Chondrocyte (in vitro differentiated cells): ENCODE measurements at regions not wholly inside any gene's neighbourhood (a gene's known extent, or its start where the extent isn't known, plus 50 kb on each side); places are given as distances from the start of the nearest gene placed in this dataset.

Experiments used
- DNase-seq: peaks from one replicate; pipeline ENCODE4 v3.0.0; 2021; ENCODE audit warnings: mixed read lengths, low spot score
- H3K27ac Mint-ChIP-seq: one replicate; pipeline ENCODE4 v1.8.0; 2021; ENCODE audit warnings: mild to moderate bottlenecking, moderate library complexity, mixed read lengths; ENCODE audit not compliant: unreplicated experiment
- H3K27me3 Mint-ChIP-seq: 2 replicates; pipeline ENCODE4 v1.8.0; 2021; ENCODE audit warnings: low read depth, mixed read lengths
- H3K36me3 Mint-ChIP-seq: 2 replicates; pipeline ENCODE4 v1.8.0; 2021; ENCODE audit warnings: low read depth, mixed read lengths
- H3K4me1 Mint-ChIP-seq: 2 replicates; pipeline ENCODE4 v1.8.0; 2021; ENCODE audit warnings: low read depth, mild to moderate bottlenecking, mixed read lengths
- H3K4me3 Mint-ChIP-seq: one replicate; pipeline ENCODE4 v1.8.0; 2021; ENCODE audit warnings: mild to moderate bottlenecking, moderate library complexity, mixed read lengths; ENCODE audit not compliant: unreplicated experiment
- H3K9me3 Mint-ChIP-seq: 2 replicates; pipeline ENCODE4 v1.8.0; 2021; ENCODE audit warnings: low read depth, mixed read lengths
- TF ChIP-seq, protein P1 (sequence below): fragments of 200-600 bp; sonication (generic); IDR thresholded peaks from 2 replicates; pipeline ENCODE4 v1.5.0; 2021; ENCODE audit warnings: antibody characterized with exemption, mild to moderate bottlenecking, moderate library complexity

DNA sequence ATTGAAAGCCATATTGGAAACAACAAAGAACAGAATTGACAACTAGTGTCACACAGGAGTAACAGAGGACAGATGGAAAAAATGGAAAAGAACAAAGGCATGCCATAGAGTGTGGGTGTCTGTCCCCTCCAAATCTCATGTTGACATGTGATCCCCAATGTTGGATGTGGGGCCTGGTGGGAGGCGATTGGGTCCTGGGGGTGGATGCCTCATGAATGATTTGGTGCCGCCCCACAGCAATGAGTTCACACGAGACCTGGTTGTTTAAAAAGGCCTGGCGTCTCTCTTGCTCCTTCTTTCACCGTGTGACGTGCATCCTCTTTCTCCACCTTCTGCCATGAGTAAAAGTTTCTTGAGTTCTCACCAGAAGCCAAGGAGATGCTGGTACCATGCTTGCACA, 87.4 kb upstream of the GPR26 start:
- DNase-seq: no peak
- TF ChIP-seq, protein P1, sequence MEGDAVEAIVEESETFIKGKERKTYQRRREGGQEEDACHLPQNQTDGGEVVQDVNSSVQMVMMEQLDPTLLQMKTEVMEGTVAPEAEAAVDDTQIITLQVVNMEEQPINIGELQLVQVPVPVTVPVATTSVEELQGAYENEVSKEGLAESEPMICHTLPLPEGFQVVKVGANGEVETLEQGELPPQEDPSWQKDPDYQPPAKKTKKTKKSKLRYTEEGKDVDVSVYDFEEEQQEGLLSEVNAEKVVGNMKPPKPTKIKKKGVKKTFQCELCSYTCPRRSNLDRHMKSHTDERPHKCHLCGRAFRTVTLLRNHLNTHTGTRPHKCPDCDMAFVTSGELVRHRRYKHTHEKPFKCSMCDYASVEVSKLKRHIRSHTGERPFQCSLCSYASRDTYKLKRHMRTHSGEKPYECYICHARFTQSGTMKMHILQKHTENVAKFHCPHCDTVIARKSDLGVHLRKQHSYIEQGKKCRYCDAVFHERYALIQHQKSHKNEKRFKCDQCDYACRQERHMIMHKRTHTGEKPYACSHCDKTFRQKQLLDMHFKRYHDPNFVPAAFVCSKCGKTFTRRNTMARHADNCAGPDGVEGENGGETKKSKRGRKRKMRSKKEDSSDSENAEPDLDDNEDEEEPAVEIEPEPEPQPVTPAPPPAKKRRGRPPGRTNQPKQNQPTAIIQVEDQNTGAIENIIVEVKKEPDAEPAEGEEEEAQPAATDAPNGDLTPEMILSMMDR: no peak
- no peaks in the 10 kb centered on the region for H3K9me3 Mint-ChIP-seq
- no peak overlapping the region for H3K27ac Mint-ChIP-seq
- H3K4me1 Mint-ChIP-seq: peaks cover 3% of the 10 kb centered on the region
- H3K4me3 Mint-ChIP-seq: no peak overlapping the region
- H3K36me3 Mint-ChIP-seq: no peaks in the 10 kb centered on the region
- H3K27me3 Mint-ChIP-seq: peaks cover 43% of the 10 kb centered on the region

DNA sequence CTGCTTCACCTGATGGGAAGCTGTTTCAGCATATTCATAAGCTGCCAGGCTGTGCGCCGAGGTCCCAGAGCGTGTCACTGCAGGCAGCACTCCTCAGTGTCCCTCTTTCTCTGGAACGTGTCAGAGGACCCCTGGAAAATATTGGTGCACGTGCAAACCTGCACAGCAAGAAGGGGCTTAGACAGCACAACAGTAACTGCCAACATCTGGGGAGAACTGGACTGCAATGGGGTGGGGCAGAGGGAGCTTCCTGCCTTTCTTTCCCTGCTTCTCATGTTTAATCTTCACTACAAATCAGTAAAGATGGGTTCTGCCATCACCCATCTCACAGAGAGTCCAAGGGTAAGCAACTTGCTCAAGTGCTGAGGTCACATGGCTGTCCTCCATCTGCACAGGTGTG, 86.5 kb upstream of the GPR26 start:
- Mint-ChIP-seq H3K4me1 (peaks cover 7% of the 10 kb centered on the region), H3K27ac (no peak overlapping the region), H3K27me3 (peaks cover 40% of the 10 kb centered on the region), H3K36me3 (no peaks in the 10 kb centered on the region), H3K9me3 (no peaks in the 10 kb centered on the region), H3K4me3 (no peak overlapping the region)
- TF ChIP-seq, protein P1: no peak
- no peak for DNase-seq

DNA sequence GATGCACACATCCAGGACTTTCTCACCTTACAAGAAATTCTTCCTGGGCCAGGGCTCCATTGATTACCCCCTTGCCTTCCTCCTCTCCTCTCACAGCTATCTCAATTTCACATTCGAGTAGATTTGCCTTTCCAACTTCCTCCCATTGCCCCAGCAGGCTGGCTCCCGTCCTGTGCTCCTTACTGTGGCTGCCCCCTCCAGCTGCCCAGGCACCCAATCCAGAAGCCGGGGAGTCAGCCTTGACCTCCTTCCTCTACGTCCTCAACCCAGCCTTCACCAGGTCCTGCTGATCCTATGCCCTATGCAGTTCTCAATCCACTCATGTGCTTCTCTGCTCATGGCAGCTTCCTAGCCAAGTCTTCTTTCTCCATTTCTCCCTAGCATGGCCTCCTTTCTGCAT, 85.7 kb upstream of the GPR26 start:
- Mint-ChIP-seq H3K27me3 (peaks cover 44% of the 10 kb centered on the region), H3K36me3 (no peaks in the 10 kb centered on the region), H3K9me3 (no peaks in the 10 kb centered on the region), H3K27ac (no peak overlapping the region), H3K4me1 (peaks cover 7% of the 10 kb centered on the region), H3K4me3 (no peak overlapping the region)
- no peak for DNase-seq
- TF ChIP-seq, protein P1: no peak

DNA sequence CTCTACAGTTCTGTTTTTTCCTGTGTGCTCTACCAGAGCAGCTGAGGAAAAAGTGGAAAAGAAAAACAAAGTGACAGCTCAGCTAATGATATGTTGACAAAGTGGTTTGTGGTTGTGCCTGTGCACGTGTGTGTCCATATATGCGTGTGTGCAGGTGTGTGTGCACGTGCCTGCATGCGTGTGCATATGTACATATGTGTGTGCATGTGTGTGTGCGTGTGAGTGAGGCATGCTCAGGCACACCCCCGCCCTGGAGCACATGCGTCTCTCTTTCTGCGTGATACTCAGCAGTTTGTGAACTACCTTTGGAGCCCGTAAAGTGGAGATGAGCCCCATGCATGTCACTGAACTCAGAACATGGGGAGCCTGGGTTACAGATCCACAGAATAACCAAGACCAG, 84.5 kb upstream of the GPR26 start:
- no peaks in the 10 kb centered on the region for H3K36me3 Mint-ChIP-seq
- no peak overlapping the region for H3K27ac Mint-ChIP-seq

DNA sequence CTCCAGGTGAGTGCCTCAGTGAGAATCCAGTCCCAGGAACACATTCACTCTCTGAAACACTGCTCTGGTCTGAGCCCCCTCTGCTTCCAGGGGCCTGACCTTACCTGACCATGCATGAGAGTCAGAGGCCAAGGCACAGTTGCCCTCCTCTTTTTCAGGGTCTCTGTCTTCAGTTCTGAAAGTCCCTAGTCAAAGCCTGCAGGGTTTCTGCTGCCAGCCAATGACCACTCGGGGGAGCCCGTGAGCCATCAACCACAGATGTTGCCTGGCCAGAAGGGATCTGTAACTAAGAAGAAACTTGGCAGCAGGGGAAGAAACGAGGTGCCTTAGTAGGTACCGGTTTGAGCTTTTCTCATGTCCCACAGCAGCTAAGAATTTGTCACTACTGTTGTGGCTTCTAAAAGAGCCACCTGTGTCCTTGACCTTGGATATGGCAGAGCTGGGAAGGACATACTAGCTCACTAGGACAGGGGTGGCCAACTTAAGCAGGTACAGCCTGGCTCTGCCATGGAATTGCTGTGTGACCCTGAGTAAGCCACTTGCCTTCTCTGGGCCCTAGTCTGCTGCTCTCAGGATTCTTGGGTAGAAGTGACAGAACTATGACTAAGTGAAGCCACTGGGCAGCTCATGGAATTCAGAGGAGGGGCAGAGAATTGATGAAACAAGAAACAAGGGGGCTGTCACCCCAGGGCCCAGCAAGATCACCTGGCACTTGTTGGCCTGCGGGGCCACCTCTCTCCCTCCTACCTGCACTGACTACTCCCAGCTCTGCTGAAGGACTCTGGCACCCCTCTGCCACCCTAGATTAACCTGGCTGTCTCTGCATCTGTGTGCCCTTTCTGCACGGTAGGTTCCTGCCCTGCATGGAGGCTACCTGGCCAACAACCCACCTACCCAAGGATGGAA, 83.8 kb upstream of the GPR26 start:
- Mint-ChIP-seq H3K4me1 (peaks cover 7% of the 10 kb centered on the region), H3K4me3 (no peak overlapping the region), H3K36me3 (no peaks in the 10 kb centered on the region), H3K27ac (no peak overlapping the region), H3K9me3 (no peaks in the 10 kb centered on the region), H3K27me3 (peaks cover 46% of the 10 kb centered on the region)
- DNase-seq: no peak
- TF ChIP-seq, protein P1: peak; percentile 87

More for the DNA sequence above, 84.5 kb upstream of the GPR26 start:
- H3K9me3 Mint-ChIP-seq: no peaks in the 10 kb centered on the region
- peaks cover 46% of the 10 kb centered on the region for H3K27me3 Mint-ChIP-seq
- peaks cover 7% of the 10 kb centered on the region for H3K4me1 Mint-ChIP-seq
- H3K4me3 Mint-ChIP-seq: no peak overlapping the region
- no peak for DNase-seq
- TF ChIP-seq, protein P1: no peak
